ENCODE measurements at regions not wholly inside any gene's neighbourhood (a gene's known extent, or its start where the extent isn't known, plus 50 kb on each side); places are given as distances from the start of the nearest gene placed in this dataset.

DNA sequence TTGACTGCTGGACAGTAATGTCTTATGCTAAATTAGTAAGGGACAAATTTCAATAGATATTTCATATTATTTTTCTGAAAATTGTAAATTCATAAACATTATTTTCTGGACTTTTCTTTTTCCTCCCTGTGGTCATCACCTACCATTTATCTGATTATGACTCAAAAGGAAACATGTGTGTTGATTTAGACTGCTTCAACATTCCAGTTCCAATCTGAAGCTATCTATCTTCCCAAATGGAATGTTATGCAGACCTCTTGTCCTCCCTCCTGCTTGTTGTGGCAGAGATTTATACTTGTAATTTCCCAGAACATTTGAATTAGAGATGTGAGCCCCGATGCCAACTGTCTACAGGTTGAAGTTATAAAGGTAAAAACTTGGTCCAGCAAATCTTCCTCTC is 803.4 kb downstream of the TUSC7 start:
- TF ChIP-seq, protein P1, sequence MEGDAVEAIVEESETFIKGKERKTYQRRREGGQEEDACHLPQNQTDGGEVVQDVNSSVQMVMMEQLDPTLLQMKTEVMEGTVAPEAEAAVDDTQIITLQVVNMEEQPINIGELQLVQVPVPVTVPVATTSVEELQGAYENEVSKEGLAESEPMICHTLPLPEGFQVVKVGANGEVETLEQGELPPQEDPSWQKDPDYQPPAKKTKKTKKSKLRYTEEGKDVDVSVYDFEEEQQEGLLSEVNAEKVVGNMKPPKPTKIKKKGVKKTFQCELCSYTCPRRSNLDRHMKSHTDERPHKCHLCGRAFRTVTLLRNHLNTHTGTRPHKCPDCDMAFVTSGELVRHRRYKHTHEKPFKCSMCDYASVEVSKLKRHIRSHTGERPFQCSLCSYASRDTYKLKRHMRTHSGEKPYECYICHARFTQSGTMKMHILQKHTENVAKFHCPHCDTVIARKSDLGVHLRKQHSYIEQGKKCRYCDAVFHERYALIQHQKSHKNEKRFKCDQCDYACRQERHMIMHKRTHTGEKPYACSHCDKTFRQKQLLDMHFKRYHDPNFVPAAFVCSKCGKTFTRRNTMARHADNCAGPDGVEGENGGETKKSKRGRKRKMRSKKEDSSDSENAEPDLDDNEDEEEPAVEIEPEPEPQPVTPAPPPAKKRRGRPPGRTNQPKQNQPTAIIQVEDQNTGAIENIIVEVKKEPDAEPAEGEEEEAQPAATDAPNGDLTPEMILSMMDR (IDR thresholded peaks at IDR 0.05; ENCODE audit: low read length): no peak
- TF ChIP-seq EZH2phosphoT487 (IDR thresholded peaks at IDR 0.05; ENCODE audit: low read length): no peak

Data from MM.1S (cell line).